ENCODE measurements at regions not wholly inside any gene's neighbourhood (a gene's known extent, or its start where the extent isn't known, plus 50 kb on each side); places are given as distances from the start of the nearest gene placed in this dataset.

DNA sequence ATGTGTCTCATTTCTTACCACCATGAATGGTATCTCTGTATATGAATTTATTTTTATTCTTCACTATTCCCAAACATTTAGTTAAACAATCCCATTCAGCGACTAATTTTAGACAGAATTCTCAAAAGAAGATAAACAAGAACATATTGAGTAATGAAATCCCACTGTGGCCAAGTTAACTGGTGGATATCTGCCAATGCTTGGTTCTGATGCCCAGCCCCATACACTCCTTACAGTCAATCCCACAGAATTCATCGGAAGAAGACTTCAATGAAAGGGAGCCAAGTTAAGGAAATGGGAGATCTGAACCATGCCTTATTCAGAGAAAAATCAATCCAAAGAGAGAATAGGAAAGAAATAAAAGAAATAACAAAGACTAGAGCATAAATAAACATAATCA, 518.0 kb downstream of the XPNPEP1 start:
- Mint-ChIP-seq H3K27me3 (no peaks in the 10 kb centered on the region), H3K36me3 (ENCODE audit: insufficient read depth) (no peaks in the 10 kb centered on the region), H3K4me3 (no peak overlapping the region), H3K4me1 (no peaks in the 10 kb centered on the region), H3K9me3 (peaks cover 13% of the 10 kb centered on the region), H3K27ac (ENCODE audit: low read depth) (no peak overlapping the region)
- DNase-seq (ENCODE audit: low spot score in 2 of 2): no peak
- ATAC-seq (replicated peaks; ENCODE audit: extremely low read depth, poor library complexity, severe bottlenecking): no peak

GRCh38 chr10:109403551-109403950, 519.8 kb downstream of the XPNPEP1 start:
- no peak overlapping the region for H3K4me3 Mint-ChIP-seq
- ATAC-seq (replicated peaks; ENCODE audit: extremely low read depth, poor library complexity, severe bottlenecking) (no peak), DNase-seq (ENCODE audit: low spot score in 2 of 2) (no peak)
- H3K9me3 Mint-ChIP-seq: peaks cover 13% of the 10 kb centered on the region
- H3K4me1 Mint-ChIP-seq: no peaks in the 10 kb centered on the region
- no peaks in the 10 kb centered on the region for H3K27me3 Mint-ChIP-seq
- no peaks in the 10 kb centered on the region for H3K36me3 Mint-ChIP-seq (ENCODE audit: insufficient read depth)
- no peak overlapping the region for H3K27ac Mint-ChIP-seq (ENCODE audit: low read depth)

- Mint-ChIP-seq H3K4me1 (no peaks in the 10 kb centered on the region), H3K27ac (ENCODE audit: low read depth) (no peak overlapping the region), H3K27me3 (no peaks in the 10 kb centered on the region), H3K9me3 (peaks cover 25% of the 10 kb centered on the region), H3K4me3 (no peak overlapping the region), H3K36me3 (ENCODE audit: insufficient read depth) (no peaks in the 10 kb centered on the region)
- ATAC-seq (replicated peaks; ENCODE audit: extremely low read depth, poor library complexity, severe bottlenecking): no peak
- no peak for DNase-seq (ENCODE audit: low spot score in 2 of 2)
These were observed 529.9 kb downstream of the XPNPEP1 start for GRCh38 chr10:109393425-109393824.

GRCh38 chr10:109386921-109387320, 536.4 kb downstream of the XPNPEP1 start:
- Mint-ChIP-seq H3K36me3 (ENCODE audit: insufficient read depth) (no peaks in the 10 kb centered on the region), H3K27ac (ENCODE audit: low read depth) (no peak overlapping the region), H3K4me1 (no peaks in the 10 kb centered on the region), H3K27me3 (no peaks in the 10 kb centered on the region), H3K9me3 (peaks cover 18% of the 10 kb centered on the region), H3K4me3 (no peak overlapping the region)
- DNase-seq (ENCODE audit: low spot score in 2 of 2): no peak
- ATAC-seq (replicated peaks; ENCODE audit: extremely low read depth, poor library complexity, severe bottlenecking): no peak

DNA sequence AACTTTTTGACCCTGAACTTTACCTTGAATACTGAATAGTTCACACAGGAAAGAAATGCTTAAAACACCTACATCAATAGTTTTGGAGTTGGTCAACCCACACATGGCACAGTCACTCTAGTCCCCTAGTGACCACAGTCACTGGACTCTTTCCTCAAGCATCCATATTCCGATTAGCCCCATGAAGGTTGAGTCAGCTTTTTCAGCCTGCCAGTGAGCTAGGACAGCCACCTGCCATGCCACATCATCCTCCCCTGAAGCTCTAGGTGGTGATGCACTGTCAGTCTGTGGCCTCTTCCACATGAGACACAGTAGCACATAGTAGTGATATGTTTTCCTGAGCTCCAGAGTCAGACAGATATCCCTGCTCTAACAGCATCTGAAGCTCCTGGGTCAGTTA, 537.2 kb downstream of the XPNPEP1 start:
- Mint-ChIP-seq H3K4me1 (no peaks in the 10 kb centered on the region), H3K36me3 (ENCODE audit: insufficient read depth) (no peaks in the 10 kb centered on the region)
- ATAC-seq (replicated peaks; ENCODE audit: extremely low read depth, poor library complexity, severe bottlenecking): no peak

GRCh38 chr10:109379186-109379585, 544.1 kb downstream of the XPNPEP1 start:
- H3K9me3 Mint-ChIP-seq: peaks cover 7% of the 10 kb centered on the region
- H3K4me1 Mint-ChIP-seq: no peaks in the 10 kb centered on the region
- ATAC-seq (replicated peaks; ENCODE audit: extremely low read depth, poor library complexity, severe bottlenecking) (no peak), DNase-seq (ENCODE audit: low spot score in 2 of 2) (no peak)
- H3K27me3 Mint-ChIP-seq: no peaks in the 10 kb centered on the region
- H3K27ac Mint-ChIP-seq (ENCODE audit: low read depth): no peak overlapping the region
- no peak overlapping the region for H3K4me3 Mint-ChIP-seq
- no peaks in the 10 kb centered on the region for H3K36me3 Mint-ChIP-seq (ENCODE audit: insufficient read depth)

More for the DNA sequence above, 537.2 kb downstream of the XPNPEP1 start:
- peaks cover 18% of the 10 kb centered on the region for H3K9me3 Mint-ChIP-seq
- H3K27ac Mint-ChIP-seq (ENCODE audit: low read depth): no peak overlapping the region
- no peak overlapping the region for H3K4me3 Mint-ChIP-seq
- no peaks in the 10 kb centered on the region for H3K27me3 Mint-ChIP-seq
- no peak for DNase-seq (ENCODE audit: low spot score in 2 of 2)

DNA sequence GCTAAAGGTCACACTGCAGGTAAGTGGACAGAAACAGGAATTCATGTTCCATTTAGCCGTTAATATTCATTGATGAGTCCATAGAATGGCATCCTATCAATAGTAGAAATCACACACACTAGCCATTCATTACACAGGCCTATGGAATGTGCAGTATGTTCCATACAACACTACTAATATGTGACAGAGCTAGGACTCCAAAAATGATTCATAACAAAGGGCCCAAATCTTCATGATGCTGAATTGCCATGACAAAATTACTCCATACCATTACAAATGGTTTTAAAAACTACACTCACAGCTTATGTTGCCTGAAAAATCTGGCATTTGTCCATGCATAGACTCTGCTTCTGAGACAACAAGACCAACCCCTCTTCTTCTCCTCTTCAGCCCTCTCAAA, 549.1 kb downstream of the XPNPEP1 start:
- no peak for ATAC-seq (replicated peaks; ENCODE audit: extremely low read depth, poor library complexity, severe bottlenecking)
- Mint-ChIP-seq H3K4me1 (no peaks in the 10 kb centered on the region), H3K36me3 (ENCODE audit: insufficient read depth) (no peaks in the 10 kb centered on the region), H3K27me3 (no peaks in the 10 kb centered on the region), H3K9me3 (peaks cover 13% of the 10 kb centered on the region), H3K4me3 (no peak overlapping the region), H3K27ac (ENCODE audit: low read depth) (no peak overlapping the region)
- no peak for DNase-seq (ENCODE audit: low spot score in 2 of 2)

DNA sequence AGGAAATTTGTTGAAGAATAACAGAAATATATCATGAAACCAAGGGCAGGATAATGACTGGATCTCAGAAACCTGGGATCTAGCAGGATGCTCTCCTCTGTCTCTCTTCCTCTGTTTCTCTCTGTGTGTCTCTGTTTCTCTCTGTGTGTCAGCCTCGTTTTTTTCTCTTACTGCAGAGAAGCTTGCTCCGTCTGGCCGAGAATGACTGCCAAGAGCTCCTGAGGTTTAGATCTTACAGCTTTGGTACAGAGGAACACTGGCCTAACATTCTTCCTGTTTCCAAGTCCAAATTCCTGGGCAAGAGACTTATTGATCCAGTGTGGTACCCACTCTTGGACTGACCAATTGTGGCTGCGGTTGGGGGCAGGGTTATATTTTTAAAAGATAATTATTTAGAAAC, 564.0 kb downstream of the XPNPEP1 start:
- no peak overlapping the region for H3K27ac Mint-ChIP-seq (ENCODE audit: low read depth)

DNA sequence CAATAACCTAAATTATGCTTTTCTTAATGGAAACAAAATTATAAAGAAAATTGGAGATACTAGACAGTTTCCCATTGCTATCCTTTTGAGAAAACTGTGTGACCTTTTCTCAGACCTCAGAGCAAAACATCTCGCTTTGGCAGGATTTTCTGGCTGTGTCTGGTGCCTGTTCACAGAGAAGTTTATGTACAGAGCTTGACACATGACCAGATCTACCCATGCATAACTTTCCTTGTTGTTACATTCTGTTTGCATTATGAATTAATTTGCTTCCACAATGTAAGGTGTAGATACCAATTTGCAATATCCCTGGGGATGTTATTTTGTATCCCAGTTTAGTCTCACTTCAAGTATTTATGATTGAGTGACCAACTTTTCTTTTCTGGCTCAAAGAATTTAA, 565.0 kb downstream of the XPNPEP1 start:
- no peak for ATAC-seq (replicated peaks; ENCODE audit: extremely low read depth, poor library complexity, severe bottlenecking)
- H3K36me3 Mint-ChIP-seq (ENCODE audit: insufficient read depth): no peaks in the 10 kb centered on the region
- H3K4me3 Mint-ChIP-seq: no peak overlapping the region
- peaks cover 11% of the 10 kb centered on the region for H3K9me3 Mint-ChIP-seq
- no peaks in the 10 kb centered on the region for H3K27me3 Mint-ChIP-seq
- H3K4me1 Mint-ChIP-seq: no peaks in the 10 kb centered on the region
- no peak for DNase-seq (ENCODE audit: low spot score in 2 of 2)
- H3K27ac Mint-ChIP-seq (ENCODE audit: low read depth): no peak overlapping the region

More for the DNA sequence above, 564.0 kb downstream of the XPNPEP1 start:
- H3K4me3 Mint-ChIP-seq: no peak overlapping the region
- H3K4me1 Mint-ChIP-seq: no peaks in the 10 kb centered on the region
- no peaks in the 10 kb centered on the region for H3K27me3 Mint-ChIP-seq
- H3K36me3 Mint-ChIP-seq (ENCODE audit: insufficient read depth): no peaks in the 10 kb centered on the region
- ATAC-seq (replicated peaks; ENCODE audit: extremely low read depth, poor library complexity, severe bottlenecking): no peak
- no peak for DNase-seq (ENCODE audit: low spot score in 2 of 2)
- H3K9me3 Mint-ChIP-seq: peaks cover 11% of the 10 kb centered on the region

DNA sequence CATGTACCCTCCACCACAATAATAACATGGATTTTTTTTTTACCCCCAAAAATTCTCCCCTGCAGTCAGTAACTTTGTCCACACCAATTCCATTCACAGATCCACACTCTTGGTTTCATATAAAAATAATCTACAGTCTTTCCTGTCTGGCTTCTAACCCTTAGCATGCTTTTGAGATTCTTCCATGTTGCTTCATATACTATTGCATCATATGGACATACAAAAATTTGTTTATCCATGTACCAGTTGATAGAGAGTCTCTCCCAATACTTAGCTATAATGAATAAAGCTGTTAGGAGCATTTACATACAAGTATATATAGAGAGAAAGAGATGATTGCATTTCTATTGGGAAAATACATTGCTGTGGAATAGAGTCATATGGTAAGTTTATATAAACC, 575.0 kb downstream of the XPNPEP1 start:
- no peaks in the 10 kb centered on the region for H3K27me3 Mint-ChIP-seq
- peaks cover 13% of the 10 kb centered on the region for H3K9me3 Mint-ChIP-seq
- H3K4me1 Mint-ChIP-seq: no peaks in the 10 kb centered on the region
- H3K36me3 Mint-ChIP-seq (ENCODE audit: insufficient read depth): peaks cover 2% of the 10 kb centered on the region
- H3K27ac Mint-ChIP-seq (ENCODE audit: low read depth): no peak overlapping the region
- DNase-seq (ENCODE audit: low spot score in 2 of 2) (no peak), ATAC-seq (replicated peaks; ENCODE audit: extremely low read depth, poor library complexity, severe bottlenecking) (no peak)
- no peak overlapping the region for H3K4me3 Mint-ChIP-seq

GRCh38 chr10:109343293-109343692, 580.0 kb downstream of the XPNPEP1 start:
- H3K27me3 Mint-ChIP-seq: no peaks in the 10 kb centered on the region
- no peak overlapping the region for H3K4me3 Mint-ChIP-seq
- no peak overlapping the region for H3K27ac Mint-ChIP-seq (ENCODE audit: low read depth)
- H3K4me1 Mint-ChIP-seq: no peaks in the 10 kb centered on the region
- DNase-seq (ENCODE audit: low spot score in 2 of 2): no peak
- ATAC-seq (replicated peaks; ENCODE audit: extremely low read depth, poor library complexity, severe bottlenecking): no peak
- peaks cover 2% of the 10 kb centered on the region for H3K36me3 Mint-ChIP-seq (ENCODE audit: insufficient read depth)
- peaks cover 25% of the 10 kb centered on the region for H3K9me3 Mint-ChIP-seq

DNA sequence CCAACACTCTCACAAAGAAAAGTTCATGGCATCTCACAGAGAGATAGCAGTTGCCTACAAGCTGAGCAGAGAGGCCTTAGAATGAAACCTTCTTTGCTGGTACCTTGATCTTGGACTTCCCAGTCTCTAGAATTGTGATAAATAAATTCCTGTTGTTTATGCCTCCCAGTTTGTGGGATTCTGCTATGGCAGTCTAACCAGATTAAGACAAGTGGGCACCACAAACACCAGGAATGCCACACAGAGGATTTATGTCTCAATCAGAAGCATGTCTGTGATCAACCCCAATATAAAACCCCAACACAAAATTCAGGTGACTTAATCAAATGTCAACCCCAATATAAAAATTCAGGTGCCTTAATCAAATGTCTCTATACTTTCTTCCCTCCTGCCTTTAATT, 581.3 kb downstream of the XPNPEP1 start:
- Mint-ChIP-seq H3K36me3 (ENCODE audit: insufficient read depth) (no peaks in the 10 kb centered on the region), H3K27me3 (no peaks in the 10 kb centered on the region), H3K27ac (ENCODE audit: low read depth) (no peak overlapping the region), H3K4me3 (no peak overlapping the region), H3K9me3 (peaks cover 26% of the 10 kb centered on the region), H3K4me1 (no peaks in the 10 kb centered on the region)
- no peak for ATAC-seq (replicated peaks; ENCODE audit: extremely low read depth, poor library complexity, severe bottlenecking)
- DNase-seq (ENCODE audit: low spot score in 2 of 2): no peak

- no peak for DNase-seq (ENCODE audit: low spot score in 2 of 2)
- H3K9me3 Mint-ChIP-seq: peaks cover 17% of the 10 kb centered on the region
- no peak for ATAC-seq (replicated peaks; ENCODE audit: extremely low read depth, poor library complexity, severe bottlenecking)
- H3K27ac Mint-ChIP-seq (ENCODE audit: low read depth): no peak overlapping the region
- H3K4me1 Mint-ChIP-seq: no peaks in the 10 kb centered on the region
- no peak overlapping the region for H3K4me3 Mint-ChIP-seq
- no peaks in the 10 kb centered on the region for H3K36me3 Mint-ChIP-seq (ENCODE audit: insufficient read depth)
- H3K27me3 Mint-ChIP-seq: no peaks in the 10 kb centered on the region
These were observed 595.3 kb downstream of the XPNPEP1 start for GRCh38 chr10:109328001-109328400.

GRCh38 chr10:109327266-109327665, 596.0 kb downstream of the XPNPEP1 start:
- no peak for ATAC-seq (replicated peaks; ENCODE audit: extremely low read depth, poor library complexity, severe bottlenecking)
- Mint-ChIP-seq H3K4me3 (no peak overlapping the region), H3K27ac (ENCODE audit: low read depth) (no peak overlapping the region), H3K4me1 (no peaks in the 10 kb centered on the region), H3K27me3 (no peaks in the 10 kb centered on the region), H3K36me3 (ENCODE audit: insufficient read depth) (no peaks in the 10 kb centered on the region), H3K9me3 (peaks cover 11% of the 10 kb centered on the region)
- no peak for DNase-seq (ENCODE audit: low spot score in 2 of 2)

Data from central memory CD8-positive, alpha-beta T cell (primary cell).